SIG-M5 (cell line): ENCODE measurements at regions not wholly inside any gene's neighbourhood (a gene's known extent, or its start where the extent isn't known, plus 50 kb on each side); places are given as distances from the start of the nearest gene placed in this dataset.

Experiments
- DNase-seq: peaks from one replicate; lab custom pipeline; 2025; lab: John Stamatoyannopoulos, UW

- DNase-seq: no peak
These were observed 98.2 kb upstream of the SLC22A11 start for GRCh38 chr11:64457416-64458010.

- no peak for DNase-seq
These were observed 96.7 kb upstream of the SLC22A11 start for GRCh38 chr11:64458997-64459396.

- no peak for DNase-seq
These were observed 96.1 kb upstream of the SLC22A11 start for GRCh38 chr11:64459609-64460008.

- DNase-seq: no peak
These were observed 94.7 kb upstream of the SLC22A11 start for GRCh38 chr11:64461081-64461480.

DNA sequence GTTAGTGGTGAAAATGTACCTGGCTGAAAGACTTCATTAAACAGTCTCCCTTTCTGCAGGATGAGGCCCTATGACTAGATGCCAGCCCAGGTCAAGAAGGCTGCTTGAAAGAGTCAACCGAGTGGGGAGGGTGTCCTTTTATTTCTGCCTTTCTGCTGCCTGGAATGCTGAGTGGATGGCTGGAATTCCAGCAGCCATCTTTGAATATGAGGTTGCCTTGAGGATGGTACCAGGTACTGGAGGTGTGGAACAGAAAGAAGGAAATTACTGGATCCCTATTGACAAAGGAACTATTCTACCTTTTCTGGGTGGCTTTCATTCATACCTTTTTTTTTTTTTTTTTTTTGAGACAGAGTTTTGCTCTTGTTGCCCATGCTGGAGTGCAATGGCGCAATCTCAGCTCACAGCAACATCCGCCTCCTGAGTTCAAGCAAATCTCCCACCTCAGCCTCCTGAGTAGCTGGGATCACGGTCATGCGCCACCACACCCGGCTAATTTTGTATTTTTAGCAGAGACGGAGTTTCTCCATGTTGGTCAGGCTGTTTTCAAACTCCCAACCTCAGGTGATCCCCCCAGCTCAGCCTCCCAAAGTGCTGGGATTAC lies 89.5 kb upstream of the SLC22A11 start:
- no peak for DNase-seq

- no peak for DNase-seq
These were observed 86.5 kb upstream of the SLC22A11 start for GRCh38 chr11:64469288-64469687.

DNA sequence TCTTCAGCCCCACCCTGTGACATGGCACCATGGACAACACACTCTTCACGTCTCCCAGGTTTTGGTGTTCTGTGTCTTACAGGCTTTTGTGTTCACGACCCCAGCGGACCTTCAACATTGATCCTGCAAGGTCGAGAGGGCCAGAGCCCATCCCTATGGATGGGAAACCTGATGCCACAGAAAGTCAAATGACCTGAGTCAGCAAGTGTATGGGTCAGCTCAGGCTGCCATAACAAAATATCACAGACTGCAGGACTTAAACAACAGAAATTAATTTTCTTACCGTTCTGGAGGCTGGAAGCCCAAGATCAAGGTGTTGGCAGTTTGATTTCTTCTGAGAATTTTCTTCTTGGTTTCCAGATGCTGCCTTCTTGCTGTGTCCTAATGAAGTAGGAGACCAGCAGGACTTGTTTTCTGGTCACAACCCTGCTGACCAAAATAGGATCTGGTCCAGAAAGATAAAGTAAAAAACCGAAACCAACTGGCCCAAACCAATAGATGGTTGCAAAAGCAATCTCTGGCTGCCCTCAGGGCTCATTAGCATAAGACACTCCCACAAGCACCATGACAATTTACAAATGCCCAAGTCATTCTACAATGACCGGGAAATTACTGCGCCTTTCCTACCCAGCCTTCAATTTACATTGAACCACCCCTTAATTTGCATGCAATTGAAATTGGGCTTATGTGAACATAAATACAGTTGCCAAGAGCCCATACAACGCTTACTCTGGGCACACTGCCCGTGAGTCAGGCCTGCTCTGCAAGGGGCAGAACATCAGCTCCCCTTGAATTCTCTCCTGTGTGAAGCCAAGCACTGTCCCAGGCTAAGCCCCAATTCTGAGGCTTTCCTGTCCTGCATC lies 82.9 kb upstream of the SLC22A11 start:
- no peak for DNase-seq

DNA sequence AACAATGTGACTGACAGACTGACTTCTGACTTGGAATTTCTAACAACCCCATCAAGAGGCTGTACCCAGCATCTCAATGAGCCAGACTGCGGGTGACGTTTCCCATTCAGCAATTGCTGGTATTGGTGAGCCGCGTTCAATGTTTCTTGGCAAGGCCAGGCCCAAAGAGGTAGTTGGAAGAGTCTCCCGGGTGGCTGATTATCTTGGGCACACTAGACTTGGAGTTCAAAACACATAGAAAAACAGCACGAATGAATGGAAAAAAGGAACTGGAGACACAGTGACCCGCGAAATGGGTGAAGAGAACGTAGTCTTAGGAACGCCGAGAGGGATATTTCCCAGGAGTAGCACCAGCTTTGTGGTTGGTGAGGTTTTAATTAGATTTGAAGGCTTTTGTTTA lies 81.1 kb upstream of the SLC22A11 start:
- DNase-seq: no peak

GRCh38 chr11:64475145-64475544 lies 80.6 kb upstream of the SLC22A11 start:
- DNase-seq: no peak

- DNase-seq: no peak
These were observed 78.9 kb upstream of the SLC22A11 start for GRCh38 chr11:64476881-64477280.

GRCh38 chr11:64477675-64478074 lies 78.1 kb upstream of the SLC22A11 start:
- no peak for DNase-seq

- no peak for DNase-seq
These were observed 73.2 kb upstream of the SLC22A11 start for GRCh38 chr11:64482588-64482987.

DNA sequence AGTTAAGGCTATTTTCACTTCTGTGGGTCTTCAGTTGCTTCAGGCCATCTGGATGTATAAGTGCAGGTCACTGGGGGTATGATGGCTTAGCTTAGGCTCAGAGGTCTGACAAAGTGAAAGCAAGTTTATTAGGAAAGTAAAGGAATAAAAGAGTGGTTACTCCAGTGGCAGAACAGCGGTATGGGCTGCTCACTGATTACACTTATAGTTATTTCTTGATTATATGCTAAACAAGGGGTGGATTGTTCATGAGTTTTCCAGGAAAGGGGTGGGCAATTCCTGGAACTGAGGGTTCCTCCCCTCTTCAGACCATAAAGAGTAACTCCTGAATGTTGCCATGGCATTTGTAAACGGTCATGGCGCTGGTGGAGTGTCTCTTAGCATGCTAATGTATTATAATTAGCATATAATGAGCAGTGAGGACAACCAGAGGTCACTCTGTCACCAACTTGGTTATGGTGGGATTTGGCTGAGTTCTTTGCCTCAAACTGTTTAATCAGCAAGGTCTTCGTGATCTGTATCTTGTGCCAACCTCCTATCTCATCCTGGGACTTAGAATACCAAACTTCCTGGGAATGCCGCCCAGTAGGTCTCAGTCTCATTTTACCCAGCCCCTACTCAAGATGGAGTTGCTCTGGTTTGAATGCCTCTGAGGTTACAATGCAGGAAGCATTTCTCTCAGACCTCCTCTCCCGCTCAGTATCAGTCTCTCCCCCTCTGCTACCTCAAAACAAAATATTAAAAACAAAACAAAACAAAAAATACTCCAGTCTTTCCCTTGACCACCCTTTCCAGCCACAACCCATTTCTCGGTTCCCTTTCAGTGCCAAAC lies 71.3 kb upstream of the SLC22A11 start:
- no peak for DNase-seq

GRCh38 chr11:64485074-64485473 lies 70.7 kb upstream of the SLC22A11 start:
- DNase-seq: no peak

DNA sequence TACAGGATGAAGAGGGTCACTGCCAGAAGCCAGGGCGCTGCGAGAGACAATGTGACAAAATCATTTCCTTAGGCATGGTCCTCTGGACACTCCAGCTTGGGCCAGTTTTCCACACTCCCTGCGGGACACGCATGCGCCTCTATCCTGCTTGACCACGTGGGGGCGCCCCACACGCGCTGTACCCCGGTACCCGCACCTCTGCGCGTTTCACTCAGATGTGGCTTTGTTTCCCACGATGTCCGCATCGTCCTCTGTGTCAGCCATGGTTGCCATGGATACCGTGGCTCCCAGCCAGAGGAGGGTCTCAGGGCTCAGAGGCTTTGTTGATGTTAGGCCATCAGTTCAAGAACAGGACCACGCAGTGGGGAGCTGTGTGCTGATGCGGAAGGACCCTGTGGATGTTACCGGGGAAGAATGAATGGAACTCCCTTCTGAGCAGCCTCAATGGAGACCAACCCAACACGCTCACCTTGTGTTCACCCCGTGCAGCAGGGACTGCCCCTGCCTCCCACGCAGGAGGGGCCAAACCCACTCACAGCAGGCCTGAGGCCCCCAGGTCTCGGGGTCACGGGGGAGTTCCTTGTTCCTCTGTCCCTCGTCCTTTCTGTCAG lies 65.8 kb upstream of the SLC22A11 start:
- no peak for DNase-seq

- no peak for DNase-seq
These were observed 65.1 kb upstream of the SLC22A11 start for GRCh38 chr11:64490562-64491216.

- DNase-seq: no peak
These were observed 63.2 kb upstream of the SLC22A11 start for GRCh38 chr11:64492561-64492960.

GRCh38 chr11:64498136-64498535 lies 57.6 kb upstream of the SLC22A11 start:
- DNase-seq: no peak

DNA sequence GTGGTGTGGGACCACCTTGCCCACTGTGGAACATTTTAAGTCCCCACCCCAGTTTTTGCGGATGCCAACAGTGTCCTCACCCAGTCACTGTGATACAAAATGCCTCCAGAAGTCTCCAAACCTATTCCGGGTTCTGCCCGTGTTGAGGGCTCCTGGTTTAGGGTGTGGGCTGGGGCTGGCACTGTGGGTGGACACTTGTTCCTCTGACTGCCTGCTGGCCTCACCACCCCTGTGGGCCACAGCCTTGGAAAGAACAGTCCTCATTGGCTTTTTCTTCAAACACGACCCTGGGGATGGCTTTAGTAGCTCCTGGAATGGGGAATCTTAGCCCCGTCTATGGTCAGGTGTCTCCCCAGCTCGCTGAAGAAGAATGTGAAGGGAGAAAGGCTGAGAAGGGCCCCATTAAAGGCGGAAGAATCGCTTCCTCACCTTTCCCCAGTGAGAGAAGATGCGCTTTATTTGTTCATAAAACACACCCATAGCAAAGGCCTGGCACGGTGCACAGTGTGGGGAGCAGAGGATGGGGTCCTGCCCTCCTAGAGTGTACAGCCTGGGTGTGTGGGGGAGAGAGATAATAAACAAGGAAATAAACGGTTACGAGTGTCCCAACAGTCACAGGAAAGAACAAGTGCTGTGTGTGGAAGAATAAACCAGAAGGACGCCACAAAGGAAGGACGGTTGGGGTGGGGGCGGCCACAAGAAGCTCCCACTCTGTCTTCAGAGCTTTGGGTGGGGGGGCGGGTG lies 56.3 kb upstream of the SLC22A11 start:
- no peak for DNase-seq

DNA sequence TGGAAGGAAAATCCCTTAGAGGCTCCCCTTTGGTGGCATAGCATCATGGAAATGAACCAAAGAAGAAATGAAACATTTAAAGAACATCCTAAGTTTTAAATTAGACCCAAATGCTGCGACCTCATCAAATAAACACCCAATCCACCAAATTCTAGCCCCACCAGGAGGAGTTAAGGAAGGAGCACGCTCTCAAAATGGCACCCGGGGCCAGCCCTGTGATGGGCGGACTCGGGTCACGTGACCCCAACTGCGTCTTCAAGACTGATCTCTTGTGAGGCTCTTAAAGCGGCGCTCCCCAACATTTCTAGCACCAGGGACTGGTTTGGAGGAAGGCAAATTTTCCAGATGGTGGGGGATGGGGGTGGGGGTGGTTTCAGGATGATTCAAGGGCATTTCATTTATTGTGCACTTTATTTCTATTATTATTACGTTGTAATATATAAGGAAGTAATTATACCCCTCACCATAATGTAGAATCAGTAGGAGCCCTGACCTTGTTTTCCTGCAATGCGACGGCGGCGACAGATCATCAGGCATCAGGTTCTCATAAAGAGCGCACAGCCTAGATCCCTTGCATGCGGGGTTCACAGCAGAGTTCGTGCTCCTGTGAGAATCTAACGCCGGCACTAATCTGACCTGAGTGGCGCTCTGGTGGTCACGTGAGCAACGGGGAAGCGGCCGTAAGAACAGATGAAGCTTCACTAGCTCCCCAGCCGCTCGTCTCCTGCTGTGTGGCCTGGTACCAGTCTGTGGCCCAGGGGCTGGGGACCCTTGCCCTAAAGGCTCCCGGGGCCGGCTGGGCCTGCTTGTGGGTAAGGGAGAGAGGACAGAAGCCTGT lies 55.3 kb upstream of the SLC22A11 start:
- no peak for DNase-seq
